ENCODE measurements at regions not wholly inside any gene's neighbourhood (a gene's known extent, or its start where the extent isn't known, plus 50 kb on each side); places are given as distances from the start of the nearest gene placed in this dataset.

- TF ChIP-seq CTCF (IDR thresholded peaks at IDR 0.05) (no peak), POLR2AphosphoS5 (IDR thresholded peaks at IDR 0.05) (no peak)
Measured at GRCh38 chr13:105016266-105016665, 1519.2 kb downstream of the EFNB2 start.
